COLO668 (cell line): ENCODE measurements at regions not wholly inside any gene's neighbourhood (a gene's known extent, or its start where the extent isn't known, plus 50 kb on each side); places are given as distances from the start of the nearest gene placed in this dataset.
"Not testable (repeated sequence)": the region's sequence is repeated elsewhere in the genome, so short reads cannot be mapped to it uniquely, and the experiment has no call there.

Experiments
- DNase-seq: peaks from one replicate; lab custom pipeline; 2025; ENCODE audit not compliant: unreplicated experiment; lab: John Stamatoyannopoulos, UW

DNA sequence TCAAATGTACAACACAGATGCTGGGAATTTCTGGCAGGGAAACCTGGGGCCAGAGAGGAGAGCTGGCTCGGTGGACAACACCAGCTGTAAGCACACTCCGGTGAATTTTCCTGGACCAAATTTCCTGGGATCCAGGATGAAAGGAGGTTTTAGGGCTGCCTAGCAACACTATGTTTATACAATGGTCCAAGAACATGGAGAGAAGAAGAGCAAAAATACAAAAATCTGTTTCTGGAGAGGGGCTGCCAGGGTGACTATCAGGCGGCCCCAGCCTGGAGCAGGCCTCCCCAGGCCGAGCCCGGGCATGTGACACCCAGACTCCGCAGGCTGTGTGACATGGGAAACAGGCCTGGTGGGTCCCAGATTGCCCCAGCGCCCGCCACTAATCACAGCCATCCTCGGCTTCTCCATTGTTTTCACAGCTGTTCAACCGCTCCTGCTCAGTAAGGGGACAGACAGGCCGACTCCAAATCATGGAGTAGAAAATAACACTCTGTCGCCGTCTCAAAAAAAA, 336.0 kb upstream of the NFIA start:
- no peak for DNase-seq

DNA sequence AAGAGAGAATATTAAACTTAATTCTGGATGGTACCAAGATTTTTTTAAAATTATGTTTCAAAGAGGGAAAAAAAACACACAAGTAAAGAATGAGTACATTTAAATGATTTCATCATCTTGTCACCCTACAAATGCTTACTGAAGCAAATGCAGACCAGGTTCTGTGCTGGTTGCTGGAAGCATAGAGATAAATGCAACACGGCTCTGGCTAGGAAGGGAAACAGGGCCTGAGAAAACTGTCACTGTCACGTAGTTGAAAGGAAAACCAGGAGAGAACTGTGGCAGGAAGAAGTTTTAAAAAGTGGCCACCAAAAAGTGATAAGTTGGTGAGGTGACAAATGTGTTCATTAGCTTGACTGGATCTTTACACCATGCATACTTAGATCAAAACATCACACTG, 336.9 kb upstream of the NFIA start:
- no peak for DNase-seq

DNA sequence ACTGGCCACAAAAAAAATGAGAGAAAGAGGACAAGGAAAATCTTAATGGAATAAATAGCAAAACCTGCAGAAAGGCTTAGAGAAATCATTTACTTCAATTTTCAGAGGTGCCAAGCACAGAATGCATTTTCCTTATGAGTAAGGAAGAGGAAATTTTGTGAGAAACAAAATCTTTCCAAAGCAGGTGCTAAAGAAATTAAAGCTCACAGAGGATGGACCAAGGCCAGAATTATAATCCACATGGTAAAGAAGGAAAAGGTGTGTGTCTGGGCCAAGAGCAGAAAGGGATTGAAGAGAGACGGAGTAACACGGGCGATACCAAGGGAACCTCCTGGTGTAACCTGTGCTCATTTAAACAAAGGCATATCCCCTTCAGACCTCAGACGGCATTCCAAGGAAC, 340.0 kb upstream of the NFIA start:
- DNase-seq: no peak

DNA sequence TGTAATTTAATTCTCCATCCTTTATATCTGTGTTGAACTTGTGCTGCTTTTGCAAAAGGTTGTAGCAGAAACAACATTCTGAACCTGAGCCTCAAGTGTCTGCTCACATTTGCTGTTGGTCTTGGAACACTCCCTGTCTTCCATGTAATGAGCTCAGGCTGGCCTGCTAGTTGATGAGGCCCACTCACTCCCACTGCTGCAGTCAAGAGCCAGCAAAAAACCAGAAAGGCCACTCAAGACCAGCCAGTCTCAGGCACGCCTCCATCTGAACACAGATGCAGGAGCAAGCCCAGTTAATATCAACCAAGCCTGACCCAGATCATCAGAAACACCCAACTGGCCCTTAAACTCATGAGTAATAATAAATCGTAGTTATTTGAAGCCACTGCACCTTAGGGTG, 342.2 kb upstream of the NFIA start:
- no peak for DNase-seq

DNA sequence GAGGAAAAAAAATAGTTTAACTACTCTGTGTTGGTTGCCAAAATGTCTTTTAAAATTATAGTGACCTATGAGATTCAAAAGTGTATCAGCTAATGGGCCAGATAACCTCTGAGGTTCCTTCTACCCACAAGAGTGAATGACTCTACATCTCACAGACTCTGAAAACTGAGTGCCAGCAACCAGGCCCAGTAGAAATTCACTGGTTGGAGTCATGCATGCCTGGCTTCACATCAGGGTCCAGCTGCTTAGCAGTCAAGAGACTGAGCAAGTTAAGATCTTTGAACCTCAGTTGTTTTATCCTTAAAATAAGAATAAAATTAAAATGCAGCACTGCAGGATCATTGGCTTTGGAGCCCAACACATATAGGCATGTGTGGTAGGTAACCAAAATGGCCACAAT, 342.6 kb upstream of the NFIA start:
- DNase-seq: no peak

DNA sequence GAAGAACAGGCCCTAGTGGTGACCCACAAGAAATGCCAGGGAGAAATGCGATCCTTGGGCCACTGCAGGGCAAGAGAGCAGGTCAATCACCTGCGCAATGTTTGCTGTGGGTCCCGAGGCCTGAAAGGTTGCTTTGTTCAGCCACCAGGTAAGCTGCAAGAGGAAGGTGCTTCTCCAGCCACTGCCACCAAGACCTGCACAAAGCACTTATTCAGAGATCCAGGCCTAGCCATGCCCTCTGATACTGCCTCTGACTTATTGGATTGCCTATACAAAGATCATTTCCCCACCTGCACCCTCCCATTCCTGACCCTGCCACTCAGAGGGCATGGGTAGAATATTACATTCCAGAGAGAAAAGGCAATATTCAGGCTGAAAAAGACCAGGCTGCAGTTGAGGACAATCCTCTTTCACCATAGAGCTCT, 349.4 kb upstream of the NFIA start:
- DNase-seq: no peak

DNA sequence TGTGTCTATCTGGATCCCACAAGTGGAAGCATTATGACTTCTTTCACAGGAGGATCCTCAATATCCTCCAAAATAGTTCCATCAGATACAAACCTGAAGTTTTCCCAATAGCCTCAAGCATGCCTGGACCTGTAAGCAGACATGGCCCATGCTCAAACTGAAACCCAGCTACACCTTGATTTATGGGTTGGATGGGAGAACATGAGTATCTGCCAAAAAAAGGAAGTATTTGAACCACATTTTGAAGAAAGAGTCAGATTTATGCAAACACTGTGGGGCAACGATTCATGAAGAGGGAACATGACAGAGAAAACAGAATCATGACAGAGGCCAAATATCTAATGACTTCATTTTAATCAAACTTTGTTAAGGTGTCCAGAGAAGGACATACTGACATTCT, 351.0 kb upstream of the NFIA start:
- DNase-seq: no peak

DNA sequence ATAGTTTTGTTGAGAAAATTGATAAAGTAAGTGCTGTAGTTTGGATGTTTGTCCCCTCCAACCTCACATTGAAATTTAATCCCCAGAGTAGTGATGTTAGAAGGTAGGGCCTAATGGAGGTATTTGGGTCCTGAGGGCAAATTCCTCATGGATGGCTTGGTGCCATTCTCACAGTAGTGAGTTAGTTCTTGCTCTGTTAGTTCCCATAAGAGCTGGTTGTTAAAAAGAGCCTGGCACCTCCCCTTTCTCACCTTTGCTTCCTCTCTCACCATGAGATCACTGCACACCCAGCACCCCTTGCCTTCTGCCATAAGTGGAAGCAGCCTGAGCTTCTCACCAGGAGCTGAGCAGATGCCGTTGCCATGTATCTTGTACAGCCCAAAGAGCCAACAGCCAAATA, 354.8 kb upstream of the NFIA start:
- no peak for DNase-seq

DNA sequence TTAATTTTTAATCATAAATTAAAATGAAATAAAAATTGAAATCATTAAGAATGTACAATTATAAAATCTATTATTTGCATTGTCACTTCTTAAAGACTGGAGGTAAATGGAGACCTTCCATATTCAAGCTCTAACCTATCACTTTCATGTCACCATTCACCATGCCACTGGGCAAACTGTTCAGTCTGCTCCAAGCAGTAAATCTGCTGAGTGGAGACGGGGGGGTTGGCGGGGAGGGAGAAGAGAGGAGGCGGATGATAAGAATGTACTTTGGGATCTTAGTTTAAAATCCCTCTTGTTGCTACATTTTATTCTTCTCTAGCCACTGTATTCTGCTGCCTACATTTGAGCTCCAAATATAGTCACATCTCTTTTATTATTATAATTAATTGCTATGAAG, 365.9 kb upstream of the NFIA start:
- no peak for DNase-seq

DNA sequence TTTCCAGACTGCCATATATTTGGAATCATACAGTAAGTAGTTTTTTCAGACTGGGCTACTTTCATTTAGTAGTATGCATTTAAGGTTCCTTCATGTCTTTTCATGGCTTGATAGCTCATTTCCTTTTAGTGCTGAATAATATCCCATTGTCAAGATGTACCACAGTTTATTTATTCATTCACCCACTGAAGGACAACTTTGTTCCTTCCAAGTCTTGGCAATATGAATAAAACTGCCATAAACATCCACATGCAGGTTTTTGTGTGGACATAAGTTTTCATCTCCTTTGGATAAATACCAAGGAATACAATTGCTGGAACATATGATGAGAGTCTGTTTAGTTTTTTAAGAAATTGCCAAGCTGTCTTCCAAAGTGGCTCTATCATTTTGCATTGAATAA, 366.4 kb upstream of the NFIA start:
- no peak for DNase-seq

DNA sequence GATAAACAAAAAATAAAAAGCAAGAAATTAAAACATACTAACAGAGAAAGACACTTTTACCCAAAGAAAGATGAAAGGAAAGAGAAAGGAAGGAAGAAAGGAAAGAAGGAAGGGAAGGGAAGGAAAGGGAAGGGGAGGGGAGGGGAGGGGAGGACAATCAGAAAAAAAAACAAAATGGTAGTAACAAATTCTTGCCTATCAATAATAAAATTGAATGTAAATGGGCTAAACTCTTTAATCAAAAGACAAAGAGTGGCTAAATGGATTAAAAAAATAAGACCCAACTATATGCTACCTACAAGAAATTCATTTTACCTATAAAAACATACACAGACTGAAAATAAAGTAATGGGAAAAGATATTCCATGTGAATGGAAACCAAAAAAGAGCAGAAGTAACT, 372.9 kb upstream of the NFIA start:
- DNase-seq: no peak

DNA sequence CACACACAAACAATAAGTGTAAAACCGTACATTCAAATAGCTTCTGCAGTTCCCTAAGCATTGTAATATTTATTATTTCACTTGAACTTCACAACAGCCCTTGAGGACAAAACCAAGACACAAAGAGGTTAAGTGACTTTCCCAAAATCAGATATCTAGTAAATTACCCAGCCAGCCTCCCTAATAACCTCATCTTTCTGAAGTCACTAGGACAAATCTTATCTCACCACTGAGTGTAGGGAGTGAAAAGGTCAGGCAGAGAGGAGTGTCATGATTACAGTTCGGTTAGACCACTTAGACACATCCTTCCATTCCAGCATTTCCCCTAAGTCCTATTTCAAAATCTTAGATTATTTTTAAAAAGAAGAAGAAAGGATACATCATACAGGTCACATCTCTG, 377.3 kb upstream of the NFIA start:
- no peak for DNase-seq

DNA sequence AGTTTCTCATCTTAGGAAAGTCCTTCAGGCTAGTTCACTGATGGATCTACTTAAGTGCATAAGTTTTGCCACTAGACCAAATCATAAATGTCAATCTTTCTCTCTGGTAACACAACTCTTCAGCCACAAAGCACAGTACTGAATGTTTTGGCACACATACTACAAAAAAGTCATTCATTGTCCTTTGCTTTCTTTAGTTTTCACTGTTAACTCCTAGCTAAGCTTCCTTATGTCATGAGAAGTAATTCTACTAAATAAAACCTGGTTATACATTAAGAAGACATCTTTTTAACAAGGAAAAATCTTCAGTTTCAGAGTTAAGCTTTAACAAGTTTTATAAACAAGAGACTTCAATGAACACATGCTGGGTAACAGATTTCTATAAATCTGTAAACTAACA, 379.2 kb upstream of the NFIA start:
- DNase-seq: no peak

DNA sequence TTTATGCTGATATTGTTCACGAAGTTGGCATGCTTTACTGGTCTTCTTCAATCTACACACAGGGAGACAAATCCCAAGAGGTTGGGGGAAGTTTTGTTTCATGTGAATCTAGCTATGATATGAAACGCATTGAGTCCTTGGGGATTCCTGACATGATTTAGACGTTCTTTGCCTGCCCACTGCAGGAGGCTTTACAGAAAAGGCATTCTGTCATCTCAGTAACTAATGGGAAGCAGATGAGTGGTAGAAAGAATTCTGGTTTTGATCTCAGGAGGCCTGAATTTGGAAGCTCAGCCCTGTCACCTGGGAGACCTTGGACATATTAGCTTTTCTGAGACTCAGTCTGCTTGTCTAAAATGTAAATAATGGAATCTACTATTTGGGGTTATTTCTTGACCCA, 383.0 kb upstream of the NFIA start:
- DNase-seq: no peak

DNA sequence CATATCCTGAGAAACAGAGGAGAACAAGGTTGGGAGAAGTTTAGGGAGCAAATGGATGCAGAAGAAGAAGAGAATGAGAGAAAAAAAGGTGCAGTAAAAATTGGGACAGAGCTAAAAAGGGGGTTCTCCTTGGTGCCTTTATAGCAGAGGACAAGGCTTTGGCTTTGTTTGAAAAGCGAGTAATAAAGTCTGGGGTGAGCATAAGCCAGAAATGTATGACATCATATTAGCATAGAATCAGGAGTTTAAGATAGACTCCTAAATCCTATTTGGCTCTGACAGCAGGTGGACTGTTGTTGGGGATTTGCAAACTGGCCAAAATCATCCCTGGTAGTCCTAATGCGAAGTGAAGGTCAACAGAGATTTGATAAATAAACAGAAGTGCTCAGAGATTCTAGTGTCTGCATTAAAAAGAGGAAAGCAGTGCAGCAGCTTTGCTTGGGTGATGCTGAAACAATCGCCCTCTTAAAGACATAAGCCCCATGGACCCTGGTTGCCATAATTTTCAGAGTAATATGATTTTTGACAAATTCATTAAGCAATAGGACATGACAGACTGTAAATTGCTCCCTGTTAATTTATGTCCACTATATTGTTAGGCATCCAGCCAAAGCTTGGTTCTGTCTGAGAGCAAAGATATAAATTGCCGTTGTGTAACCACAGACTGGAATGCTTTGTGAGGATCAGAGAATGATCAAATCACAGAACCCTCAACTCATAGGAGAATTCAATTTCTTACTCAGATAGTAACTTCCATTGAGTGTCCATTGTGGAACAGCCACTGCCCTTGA, 385.0 kb upstream of the NFIA start:
- DNase-seq: no peak

DNA sequence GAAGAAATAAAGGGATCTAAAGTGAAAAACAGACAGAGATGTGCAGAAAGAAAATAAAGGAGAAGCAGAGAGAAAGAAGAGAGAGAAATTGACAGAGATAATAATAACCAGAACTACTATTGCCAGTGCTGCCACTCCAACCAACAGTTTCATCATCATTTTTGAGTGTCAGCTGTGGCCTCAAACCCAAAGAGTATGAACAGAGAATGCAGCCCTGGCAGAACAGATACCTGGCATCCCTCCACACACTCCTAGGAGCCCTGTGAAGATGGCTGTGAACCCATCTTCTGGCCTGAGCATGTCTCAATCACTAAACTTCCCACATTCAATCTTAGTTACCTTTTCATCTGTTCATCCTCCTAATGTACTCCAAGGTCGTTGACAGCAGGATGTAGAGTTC, 385.8 kb upstream of the NFIA start:
- DNase-seq: no peak

DNA sequence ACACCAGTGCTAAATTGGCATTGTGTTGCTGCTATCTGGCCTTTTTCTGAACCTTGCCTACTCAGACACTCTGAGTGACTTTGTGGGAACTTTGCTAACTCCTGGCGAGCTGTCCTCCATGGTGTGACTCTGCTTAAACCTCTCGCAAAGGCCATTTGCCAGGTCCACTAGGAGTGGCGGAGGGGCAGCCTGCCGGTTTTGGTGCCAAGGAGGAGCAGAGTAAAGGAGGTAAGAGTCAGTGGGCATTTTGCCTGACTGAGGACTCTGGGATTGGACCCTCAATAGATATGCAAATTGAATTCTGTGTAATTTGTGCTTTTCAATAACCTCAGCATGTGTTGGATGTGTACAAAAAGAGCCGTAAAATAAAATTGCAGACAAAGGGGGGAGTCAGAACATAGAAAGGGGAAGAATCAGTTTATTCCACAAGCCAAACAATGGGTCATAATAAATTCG, 386.6 kb upstream of the NFIA start:
- DNase-seq: no peak

DNA sequence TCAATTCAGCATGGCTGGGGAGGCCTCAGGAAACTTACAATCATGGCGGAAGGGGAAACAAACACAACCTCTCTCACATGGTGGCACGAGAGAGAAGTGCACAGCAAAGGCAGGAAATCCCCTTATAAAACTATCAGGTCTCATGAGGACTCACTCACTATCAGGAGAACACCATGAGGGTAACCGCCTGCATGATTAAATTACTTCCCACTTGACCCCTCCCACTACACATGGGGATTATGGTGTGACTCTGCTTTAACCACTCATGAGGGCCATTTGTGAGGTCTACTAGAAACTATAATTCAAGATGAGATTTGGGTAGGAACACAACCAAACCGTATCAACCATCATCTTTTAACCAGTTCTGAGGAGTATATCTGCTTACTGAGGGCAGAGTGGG, 387.4 kb upstream of the NFIA start:
- no peak for DNase-seq

DNA sequence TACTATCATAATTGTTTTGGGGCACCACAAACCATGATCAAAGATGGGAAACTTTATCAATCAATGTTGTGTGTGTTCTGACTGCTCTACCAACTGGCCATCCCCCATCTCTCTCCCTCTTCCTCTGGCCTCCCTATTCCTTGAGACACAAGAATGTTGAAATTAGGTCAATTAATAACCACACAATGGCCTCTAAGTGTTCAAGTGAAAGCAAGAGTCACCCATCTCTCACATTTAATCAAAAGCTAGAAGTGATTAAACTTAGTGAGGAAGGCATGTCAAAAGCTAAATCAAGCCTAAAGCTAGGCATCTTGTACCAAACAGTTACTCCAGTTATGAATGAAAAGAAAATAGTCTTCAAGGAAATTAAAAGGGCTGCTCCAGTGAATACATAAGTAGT, 390.3 kb upstream of the NFIA start:
- no peak for DNase-seq

DNA sequence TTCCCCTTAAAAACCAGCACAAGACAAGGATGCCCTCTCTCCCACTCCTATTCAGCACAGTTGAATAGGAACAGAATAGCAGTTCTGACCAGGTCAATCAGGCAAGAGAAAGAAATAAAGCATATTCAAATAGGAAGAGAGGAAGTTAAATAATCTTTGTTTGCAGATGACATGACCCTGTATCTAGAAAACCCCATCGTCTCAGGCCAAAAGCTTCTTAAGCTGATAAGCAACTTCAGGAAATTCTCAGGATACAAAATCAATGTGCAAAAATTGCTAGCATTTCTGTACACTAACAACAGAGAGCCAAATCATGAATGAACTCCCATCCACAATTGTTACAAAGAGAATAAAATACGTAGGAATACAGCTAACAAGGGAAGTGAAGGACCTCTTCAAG, 394.1 kb upstream of the NFIA start:
- not testable (repeated sequence) for DNase-seq

DNA sequence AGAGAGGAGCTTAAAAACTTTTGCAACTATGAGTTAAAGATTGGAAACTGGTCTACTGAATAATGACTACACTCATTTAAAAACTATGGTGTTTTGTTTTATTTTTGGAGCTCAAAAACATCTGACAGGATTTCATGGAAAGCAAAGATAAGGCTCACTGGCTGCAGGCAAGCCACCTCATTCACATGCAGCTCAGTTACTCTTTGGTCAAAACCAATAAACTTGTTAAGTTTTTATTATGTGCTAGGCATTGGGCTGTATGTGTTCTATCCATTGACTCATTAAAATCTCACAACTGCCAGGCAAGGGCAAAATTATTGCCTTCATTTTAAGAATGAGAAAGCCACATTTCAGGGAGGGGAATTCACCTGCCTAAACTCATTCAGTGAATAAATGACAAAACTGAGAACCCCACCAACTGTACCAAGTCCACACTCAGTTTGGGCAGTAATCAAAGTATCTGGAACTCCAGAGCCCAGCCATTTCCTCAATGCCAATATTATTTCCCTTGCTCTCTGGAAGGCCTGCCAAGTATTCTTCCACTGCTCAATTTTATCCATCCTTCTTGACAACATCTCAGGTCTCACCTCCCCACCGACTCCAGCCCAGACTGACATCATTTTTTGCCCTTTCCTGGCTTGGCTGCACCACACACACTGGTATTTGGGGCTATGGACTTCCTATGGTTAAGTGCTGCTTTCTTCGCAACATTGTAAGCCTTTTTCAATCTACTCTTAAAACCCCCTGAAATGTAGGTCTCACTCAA, 401.1 kb upstream of the NFIA start:
- DNase-seq: no peak
